Epithelial cell of esophagus (primary cell): ENCODE measurements at regions not wholly inside any gene's neighbourhood (a gene's known extent, or its start where the extent isn't known, plus 50 kb on each side); places are given as distances from the start of the nearest gene placed in this dataset.

Experiments used
- DNase-seq: peaks from one replicate; pipeline ENCODE4 v3.0.0; 2010; ENCODE audit warnings: low read depth
- H3K4me3 ChIP-seq: 2 replicates; pipeline ENCODE4 v1.5.1; 2011; ENCODE audit warnings: mild to moderate bottlenecking, low read length, control low read depth
- TF ChIP-seq, protein P1 (sequence below): IDR thresholded peaks from 2 replicates; pipeline ENCODE4 v1.5.1; 2011; ENCODE audit warnings: low read depth, mild to moderate bottlenecking, low read length, control low read depth, inconsistent platforms; ENCODE audit not compliant: insufficient read depth; ENCODE audit errors: missing control alignments

DNA sequence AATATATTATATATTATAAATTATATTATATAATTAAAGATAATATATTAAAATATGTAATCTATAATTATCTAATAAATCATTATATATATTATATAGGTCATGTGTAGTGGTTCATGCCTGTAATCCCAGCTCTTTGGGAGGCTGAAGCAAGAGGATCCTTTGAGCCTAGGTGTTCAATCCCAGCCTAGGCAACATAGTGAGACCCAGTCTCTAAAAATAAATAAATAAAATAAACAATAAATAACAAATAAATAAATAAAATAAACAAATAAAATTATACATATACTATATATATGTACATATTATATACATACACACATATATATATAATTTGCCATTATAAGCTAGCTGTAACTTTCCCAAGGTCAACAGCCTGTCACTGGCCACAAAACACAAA is 277.7 kb downstream of the SETD4 start:
- DNase-seq, result no peak
- H3K4me3 ChIP-seq, result no peak overlapping the region
- TF ChIP-seq, protein P1, sequence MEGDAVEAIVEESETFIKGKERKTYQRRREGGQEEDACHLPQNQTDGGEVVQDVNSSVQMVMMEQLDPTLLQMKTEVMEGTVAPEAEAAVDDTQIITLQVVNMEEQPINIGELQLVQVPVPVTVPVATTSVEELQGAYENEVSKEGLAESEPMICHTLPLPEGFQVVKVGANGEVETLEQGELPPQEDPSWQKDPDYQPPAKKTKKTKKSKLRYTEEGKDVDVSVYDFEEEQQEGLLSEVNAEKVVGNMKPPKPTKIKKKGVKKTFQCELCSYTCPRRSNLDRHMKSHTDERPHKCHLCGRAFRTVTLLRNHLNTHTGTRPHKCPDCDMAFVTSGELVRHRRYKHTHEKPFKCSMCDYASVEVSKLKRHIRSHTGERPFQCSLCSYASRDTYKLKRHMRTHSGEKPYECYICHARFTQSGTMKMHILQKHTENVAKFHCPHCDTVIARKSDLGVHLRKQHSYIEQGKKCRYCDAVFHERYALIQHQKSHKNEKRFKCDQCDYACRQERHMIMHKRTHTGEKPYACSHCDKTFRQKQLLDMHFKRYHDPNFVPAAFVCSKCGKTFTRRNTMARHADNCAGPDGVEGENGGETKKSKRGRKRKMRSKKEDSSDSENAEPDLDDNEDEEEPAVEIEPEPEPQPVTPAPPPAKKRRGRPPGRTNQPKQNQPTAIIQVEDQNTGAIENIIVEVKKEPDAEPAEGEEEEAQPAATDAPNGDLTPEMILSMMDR, result no peak

- no peak overlapping the region for H3K4me3 ChIP-seq
- TF ChIP-seq, protein P1, result no peak
- no peak for DNase-seq
Measured at GRCh38 chr21:35780983-35781382, 279.3 kb downstream of the SETD4 start.

DNA sequence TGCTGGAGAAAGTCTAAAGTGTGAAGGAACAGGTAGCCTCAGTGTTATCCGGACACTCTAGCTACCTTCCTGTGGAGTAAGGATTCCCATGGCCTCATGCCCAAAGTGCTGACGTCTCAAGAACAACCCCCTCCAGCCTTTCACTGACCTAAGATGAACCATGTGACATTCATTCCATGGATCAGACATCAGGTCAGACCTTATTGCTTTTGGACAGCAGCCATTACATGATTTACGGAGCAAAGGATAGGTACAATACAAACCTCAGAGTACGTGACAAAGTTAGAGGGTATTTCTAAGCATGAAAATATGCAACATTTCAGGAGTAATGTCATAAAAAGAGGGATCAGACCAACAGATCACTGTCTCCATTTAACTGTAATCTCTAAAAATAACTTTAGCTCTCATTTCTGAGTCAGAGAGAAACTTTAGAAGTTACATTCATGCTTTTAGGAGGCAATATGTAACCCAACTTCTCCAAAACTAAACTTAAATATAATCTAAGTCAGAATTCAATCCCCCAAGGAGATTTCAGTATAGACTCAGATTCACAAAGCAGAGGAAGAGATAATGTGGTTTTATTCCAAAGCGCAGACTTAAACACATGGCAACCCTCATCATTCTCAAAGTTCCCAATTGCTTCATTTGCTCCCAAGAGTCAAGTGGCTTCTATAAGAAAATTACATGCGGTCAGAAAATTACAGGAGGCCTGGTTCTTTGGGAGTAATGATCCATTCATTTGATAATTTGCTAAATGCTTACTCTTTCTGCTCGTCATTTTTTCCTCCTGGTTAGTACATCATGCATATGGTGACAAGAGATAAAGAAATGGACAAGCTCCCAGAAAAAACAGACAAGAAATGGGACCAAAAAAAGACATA is 280.4 kb downstream of the SETD4 start:
- DNase-seq, result peak; percentile 38
- TF ChIP-seq, protein P1, result no peak
- no peak overlapping the region for H3K4me3 ChIP-seq

DNA sequence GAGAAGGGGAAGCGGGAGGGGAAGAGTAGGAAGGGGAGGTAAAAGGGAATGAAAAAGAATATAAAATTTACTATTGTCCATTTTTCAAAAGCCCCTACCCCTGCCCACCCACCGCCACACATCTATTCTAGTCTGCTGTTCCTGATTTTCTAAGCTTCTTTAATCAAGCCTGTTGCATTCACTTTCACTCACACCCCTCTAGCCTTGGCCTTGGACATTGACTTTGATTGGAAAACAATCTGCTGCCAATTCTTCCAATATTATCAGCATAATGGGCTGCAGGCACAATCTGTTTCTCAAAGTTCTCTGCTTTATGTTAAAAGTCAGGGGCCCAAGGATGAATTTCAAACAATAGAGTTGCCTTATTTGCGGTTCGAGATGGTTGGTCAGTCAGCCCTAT is 281.2 kb downstream of the SETD4 start:
- TF ChIP-seq, protein P1, result no peak
- no peak for DNase-seq
- no peak overlapping the region for H3K4me3 ChIP-seq

DNA sequence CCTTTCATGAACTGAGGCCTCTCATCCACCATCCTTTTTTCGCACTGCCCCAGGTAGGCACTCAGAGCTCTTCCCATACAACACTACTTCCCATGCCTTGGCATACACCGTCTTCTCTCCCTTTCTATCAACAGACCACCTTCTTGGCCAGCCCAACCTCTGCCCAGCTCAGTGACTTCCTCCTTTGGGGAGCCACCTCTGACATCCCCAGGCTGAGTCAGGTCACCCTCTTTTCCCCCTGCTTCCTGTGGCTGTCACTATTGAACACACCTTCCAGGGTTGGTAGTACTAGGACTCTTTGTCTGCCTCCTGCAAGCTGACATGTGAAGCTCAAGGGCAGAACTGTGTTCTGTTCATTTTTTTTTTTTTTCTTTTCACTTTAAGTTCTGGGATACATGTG is 283.2 kb downstream of the SETD4 start:
- no peak overlapping the region for H3K4me3 ChIP-seq
- DNase-seq, result no peak
- TF ChIP-seq, protein P1, result no peak

GRCh38 chr21:35775778-35776544 is 284.4 kb downstream of the SETD4 start:
- H3K4me3 ChIP-seq, result no peak overlapping the region
- TF ChIP-seq, protein P1, result no peak
- DNase-seq, result peak; percentile 97
